ENCODE measurements at regions not wholly inside any gene's neighbourhood (a gene's known extent, or its start where the extent isn't known, plus 50 kb on each side); places are given as distances from the start of the nearest gene placed in this dataset.

- TF ChIP-seq POLR2A (IDR thresholded peaks at IDR 0.05; ENCODE audit: low read depth, low read length) (no peak), POLR2AphosphoS5 (IDR thresholded peaks at IDR 0.05; ENCODE audit: low read depth, low read length) (no peak), TAF1 (IDR thresholded peaks at IDR 0.05; ENCODE audit: low read depth, low read length) (no peak), SPI1 (IDR thresholded peaks at IDR 0.05; ENCODE audit: low read depth, low read length) (no peak), POU2F2 (IDR thresholded peaks at IDR 0.05; ENCODE audit: low read depth, low read length) (no peak)
Observed at GRCh38 chrX:131840799-131841495, 182.2 kb upstream of the STK26 start.
